ENCODE measurements at regions not wholly inside any gene's neighbourhood (a gene's known extent, or its start where the extent isn't known, plus 50 kb on each side); places are given as distances from the start of the nearest gene placed in this dataset.

DNA sequence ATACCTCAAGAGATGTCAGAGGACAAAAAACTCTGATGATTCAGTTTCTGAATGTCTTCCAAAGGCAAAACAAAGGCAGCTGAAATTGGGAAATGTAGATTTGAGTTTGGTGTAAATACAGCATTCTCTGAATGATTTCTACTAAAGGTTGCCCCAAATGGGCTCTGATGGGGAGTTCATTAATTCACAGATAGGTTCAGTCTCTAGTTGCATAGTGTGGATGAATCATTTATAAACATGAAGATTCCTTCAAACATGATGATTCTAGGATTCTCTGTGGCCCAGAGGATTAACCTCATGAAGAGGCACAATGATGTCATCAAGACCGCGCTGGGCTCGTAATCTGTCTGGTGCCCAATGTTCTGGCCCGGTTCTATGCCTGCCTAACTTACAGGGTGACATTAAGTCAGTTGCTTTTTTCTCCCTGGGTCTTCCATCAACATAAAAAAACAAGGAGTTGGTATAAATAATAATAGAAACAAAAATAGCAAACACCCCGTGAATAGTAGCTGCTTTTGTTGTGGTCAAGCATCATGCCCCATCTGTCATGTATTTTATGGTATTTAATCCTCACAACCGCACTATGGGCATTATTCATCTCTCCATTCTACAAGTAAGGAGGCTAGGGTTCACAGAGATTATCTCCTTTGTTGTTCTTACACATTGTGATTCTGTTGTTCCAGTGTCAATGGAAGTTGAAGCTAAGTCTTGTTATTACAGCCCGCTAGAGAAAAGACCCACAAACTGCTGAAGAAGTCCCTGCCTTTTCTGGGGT, 509.6 kb upstream of the USP24 start:
- TF ChIP-seq, protein P1, sequence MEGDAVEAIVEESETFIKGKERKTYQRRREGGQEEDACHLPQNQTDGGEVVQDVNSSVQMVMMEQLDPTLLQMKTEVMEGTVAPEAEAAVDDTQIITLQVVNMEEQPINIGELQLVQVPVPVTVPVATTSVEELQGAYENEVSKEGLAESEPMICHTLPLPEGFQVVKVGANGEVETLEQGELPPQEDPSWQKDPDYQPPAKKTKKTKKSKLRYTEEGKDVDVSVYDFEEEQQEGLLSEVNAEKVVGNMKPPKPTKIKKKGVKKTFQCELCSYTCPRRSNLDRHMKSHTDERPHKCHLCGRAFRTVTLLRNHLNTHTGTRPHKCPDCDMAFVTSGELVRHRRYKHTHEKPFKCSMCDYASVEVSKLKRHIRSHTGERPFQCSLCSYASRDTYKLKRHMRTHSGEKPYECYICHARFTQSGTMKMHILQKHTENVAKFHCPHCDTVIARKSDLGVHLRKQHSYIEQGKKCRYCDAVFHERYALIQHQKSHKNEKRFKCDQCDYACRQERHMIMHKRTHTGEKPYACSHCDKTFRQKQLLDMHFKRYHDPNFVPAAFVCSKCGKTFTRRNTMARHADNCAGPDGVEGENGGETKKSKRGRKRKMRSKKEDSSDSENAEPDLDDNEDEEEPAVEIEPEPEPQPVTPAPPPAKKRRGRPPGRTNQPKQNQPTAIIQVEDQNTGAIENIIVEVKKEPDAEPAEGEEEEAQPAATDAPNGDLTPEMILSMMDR (conservative IDR thresholded peaks at IDR 0.05), result no peak
- Mint-ChIP-seq H3K36me3 (no peaks in the 10 kb centered on the region), H3K27me3 (no peaks in the 10 kb centered on the region), H3K27ac (no peak overlapping the region), H3K9me3 (peaks cover 7% of the 10 kb centered on the region), H3K4me1 (ENCODE audit: unreplicated experiment) (peaks cover 6% of the 10 kb centered on the region), H3K4me3 (no peak overlapping the region)
- DNase-seq (ENCODE audit: extremely low spot score, unreplicated experiment), result no peak

DNA sequence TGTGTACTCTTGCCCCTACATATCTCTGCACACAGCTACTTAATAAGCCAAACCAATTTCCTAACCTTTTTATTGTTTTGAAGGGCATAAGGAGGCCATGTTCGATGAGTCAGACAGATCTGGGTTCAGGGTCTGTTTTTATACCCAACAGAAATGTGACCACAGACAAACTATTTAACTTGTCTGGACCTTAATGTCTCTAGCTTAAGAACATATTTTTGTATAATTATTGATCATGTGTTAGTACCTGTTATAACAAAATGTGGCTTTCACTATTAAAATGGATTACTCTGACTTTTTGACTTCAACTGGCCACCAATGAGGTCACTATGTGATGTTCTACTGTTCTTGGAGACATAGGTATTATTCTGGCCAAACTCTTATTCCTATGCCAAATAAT, 507.8 kb upstream of the USP24 start:
- peaks cover 7% of the 10 kb centered on the region for H3K9me3 Mint-ChIP-seq
- no peak overlapping the region for H3K4me3 Mint-ChIP-seq
- TF ChIP-seq, protein P1 (conservative IDR thresholded peaks at IDR 0.05), result no peak
- DNase-seq (ENCODE audit: extremely low spot score, unreplicated experiment), result no peak
- H3K36me3 Mint-ChIP-seq, result no peaks in the 10 kb centered on the region
- H3K27me3 Mint-ChIP-seq, result no peaks in the 10 kb centered on the region
- no peak overlapping the region for H3K27ac Mint-ChIP-seq
- H3K4me1 Mint-ChIP-seq (ENCODE audit: unreplicated experiment), result peaks cover 23% of the 10 kb centered on the region

DNA sequence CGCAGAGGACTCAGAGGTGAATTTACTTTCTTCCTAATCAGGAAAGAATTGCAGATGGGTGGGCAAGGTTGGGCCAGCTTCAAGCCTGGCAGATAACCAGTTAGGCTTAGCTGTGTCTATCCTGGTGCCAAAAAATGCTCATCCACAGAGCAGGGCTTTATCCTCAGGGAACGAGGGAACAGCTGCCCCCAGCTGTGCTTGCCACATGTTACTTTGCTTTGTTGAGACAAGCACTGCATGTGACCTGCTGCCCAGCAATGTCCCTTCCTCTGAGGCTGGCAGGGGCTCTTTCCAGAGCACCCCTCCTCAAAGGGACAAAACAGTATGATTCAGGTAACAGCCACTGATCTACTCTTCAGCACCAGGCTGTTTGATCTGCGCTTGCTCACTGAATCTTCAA, 505.1 kb upstream of the USP24 start:
- Mint-ChIP-seq H3K4me3 (no peak overlapping the region), H3K27ac (no peak overlapping the region), H3K36me3 (no peaks in the 10 kb centered on the region), H3K9me3 (peaks cover 14% of the 10 kb centered on the region), H3K27me3 (peaks cover 2% of the 10 kb centered on the region), H3K4me1 (ENCODE audit: unreplicated experiment) (peaks cover 31% of the 10 kb centered on the region)
- TF ChIP-seq, protein P1 (conservative IDR thresholded peaks at IDR 0.05), result no peak
- DNase-seq (ENCODE audit: extremely low spot score, unreplicated experiment), result no peak

DNA sequence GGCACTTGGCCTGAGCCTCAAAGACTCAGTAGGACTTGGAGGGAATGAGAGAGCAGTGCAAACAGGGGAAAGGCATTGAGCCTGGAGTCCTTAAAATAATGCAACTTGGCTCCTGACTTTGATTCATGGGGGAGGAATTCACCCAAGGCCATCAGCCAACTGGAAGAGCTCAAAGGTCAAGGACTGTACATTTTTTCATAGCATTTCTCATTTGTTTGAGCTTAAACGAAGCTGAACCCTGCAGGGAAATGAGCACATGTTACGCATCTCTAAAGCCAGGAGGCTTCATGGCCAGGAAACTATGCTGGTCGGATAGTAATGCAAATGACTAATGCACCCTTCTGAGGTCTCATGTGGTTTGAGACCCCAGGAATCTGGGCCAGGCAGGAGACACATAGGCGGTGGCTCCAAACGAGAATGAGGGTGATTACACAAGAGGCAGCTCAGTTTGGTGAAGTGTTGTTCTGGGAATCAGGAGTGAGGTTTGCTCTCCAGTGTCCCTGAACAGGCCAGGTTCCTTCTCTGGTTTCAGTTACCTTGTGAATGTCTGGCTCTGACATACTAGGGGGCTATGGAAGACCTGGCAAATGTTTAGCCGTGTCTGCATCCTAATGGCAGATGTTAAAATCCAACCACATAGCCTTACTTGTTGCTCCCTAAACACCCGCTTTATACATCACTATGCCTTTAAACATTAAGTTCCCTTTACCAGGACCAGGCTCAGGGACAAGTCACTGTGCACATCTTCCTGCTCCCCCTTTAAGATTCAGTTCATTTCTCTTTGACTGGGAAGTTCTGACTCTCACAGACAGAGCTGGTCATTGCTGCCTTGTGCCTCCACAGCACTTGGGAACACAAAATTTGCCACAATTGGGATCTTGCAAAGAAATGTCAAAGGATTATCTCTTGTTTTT, 503.9 kb upstream of the USP24 start:
- DNase-seq (ENCODE audit: extremely low spot score, unreplicated experiment), result no peak
- Mint-ChIP-seq H3K4me3 (no peak overlapping the region), H3K36me3 (no peaks in the 10 kb centered on the region), H3K9me3 (peaks cover 13% of the 10 kb centered on the region), H3K27me3 (peaks cover 3% of the 10 kb centered on the region), H3K4me1 (ENCODE audit: unreplicated experiment) (peaks cover 33% of the 10 kb centered on the region), H3K27ac (peak overlapping the region; percentile 2)
- TF ChIP-seq, protein P1 (conservative IDR thresholded peaks at IDR 0.05), result no peak

DNA sequence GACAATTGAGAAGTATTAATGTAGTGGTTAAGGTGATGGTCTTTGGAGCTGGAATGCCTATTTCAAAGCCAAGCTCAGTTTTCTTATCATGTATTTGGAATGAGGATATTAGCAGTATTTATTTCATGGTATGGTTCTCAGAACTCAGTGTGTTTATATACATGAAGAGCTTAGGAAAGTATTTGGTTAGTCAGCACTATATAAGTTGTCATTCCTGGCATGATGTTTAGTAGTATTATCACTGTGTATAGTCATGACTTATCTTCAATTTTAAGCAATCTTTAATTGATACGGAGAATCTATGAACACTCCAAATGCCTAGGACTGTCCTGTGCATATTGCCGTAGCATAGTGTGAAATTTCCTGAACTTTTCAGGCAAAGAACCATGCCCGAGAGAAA, 501.9 kb upstream of the USP24 start:
- peaks cover 16% of the 10 kb centered on the region for H3K9me3 Mint-ChIP-seq
- no peak for DNase-seq (ENCODE audit: extremely low spot score, unreplicated experiment)
- no peak overlapping the region for H3K4me3 Mint-ChIP-seq
- TF ChIP-seq, protein P1 (conservative IDR thresholded peaks at IDR 0.05), result no peak
- no peak overlapping the region for H3K27ac Mint-ChIP-seq
- peaks cover 3% of the 10 kb centered on the region for H3K36me3 Mint-ChIP-seq
- H3K27me3 Mint-ChIP-seq, result peaks cover 3% of the 10 kb centered on the region
- H3K4me1 Mint-ChIP-seq (ENCODE audit: unreplicated experiment), result peaks cover 38% of the 10 kb centered on the region
